ENCODE measurements at regions not wholly inside any gene's neighbourhood (a gene's known extent, or its start where the extent isn't known, plus 50 kb on each side); places are given as distances from the start of the nearest gene placed in this dataset.

DNA sequence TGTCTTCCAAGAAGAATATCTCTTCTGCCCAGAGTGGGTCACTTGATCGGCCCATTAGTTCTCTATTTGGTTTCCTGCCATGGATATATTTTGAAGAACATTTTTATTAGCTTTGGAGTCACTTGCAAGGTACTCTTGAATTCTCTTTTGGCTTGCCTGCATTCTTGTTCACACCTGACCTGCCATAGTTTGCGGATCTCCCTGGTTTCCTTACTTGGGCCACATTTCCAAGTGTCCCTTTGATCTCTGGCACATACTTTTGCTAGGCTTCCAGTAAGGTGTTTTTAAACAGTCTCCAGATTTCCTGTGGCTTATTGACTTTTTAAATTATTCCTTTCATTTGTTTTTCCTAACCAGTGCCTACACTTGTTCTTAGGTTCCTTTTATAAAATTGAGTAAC lies 488.5 kb upstream of the MDFIC2 start:
- intact Hi-C loops (cut with DNase I), result no loop called here
- H3K4me1 ChIP-seq, result no peaks in the 10 kb centered on the region
- H3K4me3 ChIP-seq (replicated peaks in 1 of 3), result no peak overlapping the region
- DNase-seq, result peak; percentile 66 to 69
- 30 to 31% methylated on average over 2 of the region's 2 CpGs for WGBS, 2 donors
- no peaks in the 10 kb centered on the region for H3K9me3 ChIP-seq
- H3K27ac ChIP-seq, result no peak overlapping the region
- no peaks in the 10 kb centered on the region for H3K27me3 ChIP-seq
- no peaks in the 10 kb centered on the region for H3K36me3 ChIP-seq
- TF ChIP-seq POLR2A (IDR thresholded peaks at IDR 0.05), result no peak
- TF ChIP-seq, protein P1, sequence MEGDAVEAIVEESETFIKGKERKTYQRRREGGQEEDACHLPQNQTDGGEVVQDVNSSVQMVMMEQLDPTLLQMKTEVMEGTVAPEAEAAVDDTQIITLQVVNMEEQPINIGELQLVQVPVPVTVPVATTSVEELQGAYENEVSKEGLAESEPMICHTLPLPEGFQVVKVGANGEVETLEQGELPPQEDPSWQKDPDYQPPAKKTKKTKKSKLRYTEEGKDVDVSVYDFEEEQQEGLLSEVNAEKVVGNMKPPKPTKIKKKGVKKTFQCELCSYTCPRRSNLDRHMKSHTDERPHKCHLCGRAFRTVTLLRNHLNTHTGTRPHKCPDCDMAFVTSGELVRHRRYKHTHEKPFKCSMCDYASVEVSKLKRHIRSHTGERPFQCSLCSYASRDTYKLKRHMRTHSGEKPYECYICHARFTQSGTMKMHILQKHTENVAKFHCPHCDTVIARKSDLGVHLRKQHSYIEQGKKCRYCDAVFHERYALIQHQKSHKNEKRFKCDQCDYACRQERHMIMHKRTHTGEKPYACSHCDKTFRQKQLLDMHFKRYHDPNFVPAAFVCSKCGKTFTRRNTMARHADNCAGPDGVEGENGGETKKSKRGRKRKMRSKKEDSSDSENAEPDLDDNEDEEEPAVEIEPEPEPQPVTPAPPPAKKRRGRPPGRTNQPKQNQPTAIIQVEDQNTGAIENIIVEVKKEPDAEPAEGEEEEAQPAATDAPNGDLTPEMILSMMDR (IDR thresholded peaks at IDR 0.05), result no peak

DNA sequence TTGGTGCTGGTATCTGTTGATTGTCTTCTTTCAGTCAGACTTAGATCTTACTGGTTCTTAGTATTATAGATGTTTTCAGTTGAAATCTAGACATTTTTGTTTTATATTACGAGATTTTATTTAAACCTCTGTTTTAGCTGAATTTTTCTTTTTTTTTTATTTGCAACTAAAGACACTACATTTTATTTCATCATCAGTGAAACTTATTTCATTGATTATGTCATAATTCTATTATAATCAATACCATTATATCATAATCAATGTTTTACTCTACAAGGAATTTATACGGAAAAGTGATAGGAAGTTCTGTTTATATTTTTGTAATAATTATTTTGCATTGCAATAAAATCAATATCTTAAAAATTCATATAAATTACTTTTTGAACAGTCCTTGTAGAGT lies 477.4 kb upstream of the MDFIC2 start:
- Histone ChIP-seq H3K27ac (no peak overlapping the region), H3K4me3 (replicated peaks in 1 of 3) (no peak overlapping the region), H3K36me3 (no peaks in the 10 kb centered on the region), H3K9me3 (no peaks in the 10 kb centered on the region), H3K27me3 (no peaks in the 10 kb centered on the region), H3K4me1 (no peaks in the 10 kb centered on the region)
- intact Hi-C loops (cut with DNase I), result no loop called here
- 95 to 96% methylated on average over 2 of the region's 2 CpGs for WGBS, 2 donors
- no peak for DNase-seq
- no peak for TF ChIP-seq POLR2A (IDR thresholded peaks at IDR 0.05)
- TF ChIP-seq, protein P1 (IDR thresholded peaks at IDR 0.05), result no peak

DNA sequence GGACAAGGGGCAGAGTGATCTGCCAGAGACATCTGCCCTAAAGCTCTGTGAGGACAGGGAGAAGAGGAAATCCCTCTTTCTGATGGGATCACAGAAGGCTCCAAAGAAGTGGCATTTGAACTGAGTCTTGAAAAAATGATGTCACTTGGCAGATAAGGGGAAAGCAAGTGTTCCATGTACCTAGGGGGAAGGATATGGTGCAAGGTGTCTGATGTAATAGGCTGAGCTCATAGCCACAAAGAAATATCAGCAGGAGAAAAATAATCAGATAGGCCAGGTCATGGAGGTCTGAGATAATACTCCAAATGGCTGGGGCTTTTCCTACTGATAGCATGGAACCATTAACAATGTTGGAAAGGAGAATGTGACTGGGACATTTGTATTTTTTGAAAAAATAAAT lies 468.4 kb upstream of the MDFIC2 start:
- TF ChIP-seq, protein P1 (IDR thresholded peaks at IDR 0.05), result no peak
- TF ChIP-seq POLR2A (IDR thresholded peaks at IDR 0.05), result no peak

DNA sequence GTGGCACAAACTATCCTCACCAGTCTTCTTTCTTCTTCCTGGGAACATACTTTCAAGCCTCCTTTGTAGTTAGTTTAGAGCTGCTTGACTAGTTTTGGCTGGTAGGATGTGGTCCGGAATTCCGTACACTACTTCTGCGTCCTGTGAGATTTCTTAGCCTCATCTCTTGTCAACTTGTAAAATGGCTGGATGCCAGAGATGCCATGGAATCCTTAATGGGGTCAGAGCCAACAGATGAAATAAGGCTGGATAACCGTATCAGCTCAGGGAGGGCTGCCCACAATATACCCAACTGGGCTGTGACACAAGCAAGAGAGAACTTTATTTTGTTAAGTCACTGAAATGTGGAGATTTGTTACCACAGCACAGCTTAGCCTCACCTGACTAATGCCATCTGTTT lies 466.9 kb upstream of the MDFIC2 start:
- Histone ChIP-seq H3K27me3 (no peaks in the 10 kb centered on the region), H3K36me3 (no peaks in the 10 kb centered on the region), H3K9me3 (no peaks in the 10 kb centered on the region), H3K4me1 (no peaks in the 10 kb centered on the region), H3K27ac (no peak overlapping the region), H3K4me3 (replicated peaks in 1 of 3) (no peak overlapping the region)
- peak in 1 of 2 donors; percentile 3 for DNase-seq
- TF ChIP-seq, protein P1 (IDR thresholded peaks at IDR 0.05), result no peak
- no peak for TF ChIP-seq POLR2A (IDR thresholded peaks at IDR 0.05)
- intact Hi-C loops (cut with DNase I), result no loop called here
- WGBS, 2 donors, result 54 to 64% methylated on average over 4 of the region's 4 CpGs

More for the DNA sequence above, 468.4 kb upstream of the MDFIC2 start:
- Histone ChIP-seq H3K36me3 (no peaks in the 10 kb centered on the region), H3K4me3 (replicated peaks in 1 of 3) (no peak overlapping the region), H3K9me3 (no peaks in the 10 kb centered on the region), H3K4me1 (no peaks in the 10 kb centered on the region), H3K27me3 (no peaks in the 10 kb centered on the region), H3K27ac (no peak overlapping the region)
- DNase-seq, result no peak
- intact Hi-C loops (cut with DNase I), result no loop called here

DNA sequence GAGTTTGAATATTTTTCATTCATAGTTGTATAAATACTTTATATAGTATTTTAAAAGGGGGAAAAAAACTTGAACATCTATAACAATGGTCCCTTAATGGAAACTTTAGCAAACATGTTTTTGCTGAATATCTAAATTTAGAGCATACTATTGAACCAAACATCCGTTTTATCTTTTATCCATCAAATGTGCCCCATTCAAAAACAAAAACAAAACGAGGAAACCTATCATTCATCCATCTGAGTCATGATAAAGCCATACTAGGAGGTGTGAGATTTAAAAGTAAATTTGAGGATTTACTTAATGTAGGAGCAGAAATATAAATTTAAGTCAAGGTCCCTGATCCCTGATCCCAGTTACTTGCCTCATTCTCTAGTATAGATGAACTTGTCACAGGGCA lies 463.6 kb upstream of the MDFIC2 start:
- intact Hi-C loops (cut with DNase I), result no loop called here
- WGBS, 2 donors, result 62 to 64% methylated on average over 2 of the region's 2 CpGs
- Histone ChIP-seq H3K27me3 (no peaks in the 10 kb centered on the region), H3K4me3 (replicated peaks in 1 of 3) (no peak overlapping the region), H3K27ac (no peak overlapping the region), H3K9me3 (no peaks in the 10 kb centered on the region), H3K4me1 (no peaks in the 10 kb centered on the region), H3K36me3 (no peaks in the 10 kb centered on the region)
- TF ChIP-seq POLR2A (IDR thresholded peaks at IDR 0.05), result no peak
- TF ChIP-seq, protein P1 (IDR thresholded peaks at IDR 0.05), result no peak
- no peak for DNase-seq

All from thyroid gland (tissue), 4 donors.